ENCODE measurements at regions not wholly inside any gene's neighbourhood (a gene's known extent, or its start where the extent isn't known, plus 50 kb on each side); places are given as distances from the start of the nearest gene placed in this dataset.

- no peak for TF ChIP-seq POLR2A (IDR thresholded peaks at IDR 0.05)
- no peak for TF ChIP-seq POLR2AphosphoS5 (IDR thresholded peaks at IDR 0.05)
These were observed 1929.3 kb downstream of the NCAM2 start for GRCh38 chr21:22927469-22927868.

All from upper lobe of left lung (tissue), 4 donors.